HuH-7 (cell line): ENCODE measurements at regions not wholly inside any gene's neighbourhood (a gene's known extent, or its start where the extent isn't known, plus 50 kb on each side); places are given as distances from the start of the nearest gene placed in this dataset.
"Not testable (repeated sequence)": the region's sequence is repeated elsewhere in the genome, so short reads cannot be mapped to it uniquely, and the experiment has no call there.

Experiments used
- DNase-seq: peaks from one replicate; pipeline ENCODE4 v3.0.0; 2011; ENCODE audit warnings: low spot score

GRCh38 chr10:59454171-59454919 lies 92.0 kb upstream of the FAM13C start:
- no peak for DNase-seq

- no peak for DNase-seq
Measured at GRCh38 chr10:59448616-59449015, 86.3 kb upstream of the FAM13C start.

GRCh38 chr10:59435707-59436106 lies 73.4 kb upstream of the FAM13C start:
- no peak for DNase-seq

- no peak for DNase-seq
Measured at GRCh38 chr10:59434463-59435321, 72.3 kb upstream of the FAM13C start.

- DNase-seq, result no peak
Measured at GRCh38 chr10:59433720-59434428, 71.5 kb upstream of the FAM13C start.

GRCh38 chr10:59432207-59432900 lies 70.0 kb upstream of the FAM13C start:
- no peak for DNase-seq

GRCh38 chr10:59413795-59414194 lies 51.4 kb upstream of the FAM13C start:
- not testable (repeated sequence) for DNase-seq
